HG03025 (cell line): ENCODE measurements at regions not wholly inside any gene's neighbourhood (a gene's known extent, or its start where the extent isn't known, plus 50 kb on each side); places are given as distances from the start of the nearest gene placed in this dataset.
"Not testable (repeated sequence)": the region's sequence is repeated elsewhere in the genome, so short reads cannot be mapped to it uniquely, and the experiment has no call there.

Experiments
- ATAC-seq: cut with Tn5 transposase; IDR thresholded peaks from one replicate; pipeline ENCODE4 v1.9.1; 2021; ENCODE audit warnings: mild to moderate bottlenecking, moderate library complexity; ENCODE audit not compliant: unreplicated experiment, low FRiP score

DNA sequence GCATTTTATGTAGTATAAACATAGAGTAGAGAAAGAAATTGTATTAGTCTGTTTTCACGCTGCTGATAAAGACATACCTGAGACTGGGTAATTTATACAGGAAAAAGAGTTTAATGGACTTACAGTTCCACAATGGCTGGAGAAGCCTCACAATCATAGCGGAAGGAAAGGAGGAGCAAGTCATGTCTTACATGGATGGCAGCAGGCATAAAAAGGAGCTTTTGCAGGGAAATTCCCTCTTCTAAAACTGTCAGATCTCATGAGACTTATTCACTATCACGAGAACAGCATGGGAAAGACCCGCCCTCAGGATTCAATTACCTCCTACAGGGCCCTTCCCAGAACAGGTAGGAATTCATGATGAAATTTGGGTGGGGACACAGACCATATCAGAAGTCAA is 98.1 kb downstream of the ARRDC3 start:
- ATAC-seq, result not testable (repeated sequence)

DNA sequence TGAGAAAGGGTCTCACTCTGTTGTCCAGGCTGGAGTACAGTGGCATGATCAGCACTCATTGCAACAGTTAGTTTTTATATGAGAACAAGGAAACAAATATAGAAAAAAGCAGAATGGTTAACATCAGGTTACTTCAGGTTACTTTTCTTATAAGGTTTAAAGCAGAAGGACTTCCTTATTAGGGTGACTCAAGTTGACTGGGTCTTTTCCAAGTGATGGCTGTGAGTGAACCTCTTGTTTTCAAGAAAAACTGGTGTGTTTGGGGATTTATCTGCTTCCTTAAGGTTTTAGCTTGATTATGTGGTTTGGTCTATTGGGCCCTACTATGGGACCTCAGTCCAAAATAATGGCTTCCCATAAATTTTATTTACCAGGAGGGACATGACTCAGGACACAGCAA is 99.2 kb downstream of the ARRDC3 start:
- ATAC-seq, result no peak

DNA sequence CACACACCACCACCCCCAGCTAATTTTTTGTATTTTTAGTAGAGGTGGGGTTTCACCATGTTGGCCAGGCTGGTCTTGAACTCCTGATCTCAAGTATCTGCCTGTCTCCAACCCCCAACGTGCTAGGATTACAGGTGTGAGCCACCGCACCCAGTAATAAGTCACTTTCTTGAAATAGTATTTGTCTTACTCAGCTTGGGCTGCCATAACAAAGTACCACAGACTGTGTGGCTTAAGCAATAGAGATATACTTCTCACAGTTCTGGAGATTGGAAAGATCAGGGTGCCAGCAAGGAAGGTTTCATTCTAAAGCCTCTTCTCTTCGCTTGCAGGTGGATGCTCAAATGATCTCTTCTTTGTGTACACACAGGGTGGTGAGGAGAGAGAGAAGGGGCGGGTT is 99.8 kb downstream of the ARRDC3 start:
- no peak for ATAC-seq

GRCh38 chr5:91282210-91282609 is 100.9 kb downstream of the ARRDC3 start:
- no peak for ATAC-seq

DNA sequence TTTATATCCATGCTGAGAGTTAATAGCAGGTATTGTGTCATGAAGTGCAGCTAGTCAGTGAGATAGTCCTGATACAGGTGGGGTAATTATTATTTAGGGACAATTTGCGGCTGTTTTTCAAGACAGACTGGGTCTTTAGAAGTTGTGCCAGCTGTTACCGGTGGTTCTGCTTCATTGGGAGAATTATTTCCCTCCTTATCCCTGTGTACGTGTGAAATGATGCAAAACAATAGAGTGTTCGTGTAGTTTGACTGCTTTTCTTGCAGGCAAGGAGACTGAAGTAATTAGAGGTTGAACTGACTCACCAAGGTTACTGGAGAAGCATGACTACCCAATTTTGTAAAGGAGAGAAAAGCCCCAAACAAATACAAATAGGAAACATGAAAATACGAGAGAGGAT is 101.7 kb downstream of the ARRDC3 start:
- ATAC-seq, result no peak

GRCh38 chr5:91280362-91281269 is 102.5 kb downstream of the ARRDC3 start:
- ATAC-seq, result peak; percentile 96

DNA sequence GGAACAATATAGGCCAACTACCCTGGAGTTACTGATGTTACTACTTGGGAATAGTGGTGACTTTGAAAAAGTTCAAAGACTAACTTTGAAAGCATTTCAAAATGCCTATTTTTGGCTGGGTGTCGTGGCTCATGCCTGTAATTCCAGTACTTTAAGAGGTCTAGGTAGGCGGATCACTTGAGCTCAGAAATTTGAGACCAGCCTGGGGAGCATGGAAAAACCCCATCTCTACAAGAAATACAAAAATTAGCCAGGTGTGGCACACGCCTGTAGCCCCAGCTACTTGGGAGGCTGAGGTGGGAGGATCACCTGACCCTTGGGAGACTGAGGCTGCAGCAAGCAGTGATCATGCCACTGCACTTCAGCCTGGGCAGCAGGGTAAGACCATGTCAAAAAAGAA is 105.3 kb downstream of the ARRDC3 start:
- ATAC-seq, result no peak

GRCh38 chr5:91277093-91277626 is 106.0 kb downstream of the ARRDC3 start:
- no peak for ATAC-seq

DNA sequence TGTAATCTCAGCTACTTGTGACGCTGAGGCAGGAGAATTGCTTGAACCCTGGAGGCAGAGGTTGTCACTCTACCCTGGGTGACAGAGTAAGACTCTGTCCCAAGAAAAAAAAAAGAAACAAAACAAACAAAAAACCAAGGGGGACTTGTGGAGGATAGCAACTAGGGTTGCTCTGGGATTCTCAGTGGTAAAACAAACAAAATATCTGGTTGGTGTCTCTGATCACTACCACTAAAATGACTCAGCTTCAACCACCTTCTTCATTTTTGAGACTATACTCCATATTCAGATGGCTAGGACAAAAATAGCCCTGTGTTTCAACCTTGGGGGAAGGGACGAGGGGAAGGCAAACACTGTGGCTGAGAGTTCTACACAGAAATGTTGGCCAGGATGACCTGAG is 110.3 kb downstream of the ARRDC3 start:
- peak; percentile 84 for ATAC-seq

GRCh38 chr5:91271999-91272398 is 111.1 kb downstream of the ARRDC3 start:
- peak; percentile 50 for ATAC-seq

- ATAC-seq, result no peak
Observed at GRCh38 chr5:91269198-91269597, 113.9 kb downstream of the ARRDC3 start.

GRCh38 chr5:91266184-91266705 is 116.9 kb downstream of the ARRDC3 start:
- no peak for ATAC-seq

DNA sequence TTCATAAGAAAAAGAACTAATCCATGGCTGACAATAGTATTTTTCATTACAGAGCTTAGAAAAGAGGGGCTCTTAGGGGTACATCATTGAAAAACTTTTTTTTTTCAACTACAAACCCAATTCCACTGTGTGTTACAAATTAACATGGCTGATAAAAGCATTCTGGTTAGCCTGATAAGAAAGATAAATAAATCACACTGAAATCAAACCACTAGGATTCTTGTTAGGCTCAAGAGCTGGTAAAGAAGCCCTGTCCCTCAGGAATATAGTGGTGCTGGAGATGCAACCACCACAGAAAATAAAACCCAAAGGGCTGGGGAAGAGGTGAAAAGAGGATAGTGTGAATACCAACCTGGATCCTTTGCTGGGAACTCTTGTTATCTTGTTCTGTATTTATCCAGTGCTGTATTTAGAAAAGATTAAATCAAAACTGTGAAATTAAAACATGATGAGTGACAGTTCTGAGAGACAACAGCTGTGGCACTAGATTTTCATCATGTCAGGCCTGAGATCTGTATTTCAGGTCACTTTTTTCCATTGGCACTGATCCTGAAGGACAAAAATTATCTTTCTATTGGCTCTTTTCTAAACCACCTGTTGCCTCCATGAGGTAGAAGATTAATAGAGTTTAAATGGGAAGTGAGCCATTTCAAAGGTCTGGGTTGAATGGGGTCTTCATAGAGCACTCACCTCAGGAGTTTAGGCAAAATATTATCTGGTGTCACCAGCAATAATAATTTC is 118.6 kb downstream of the ARRDC3 start:
- ATAC-seq, result no peak

GRCh38 chr5:91263898-91264297 is 119.2 kb downstream of the ARRDC3 start:
- ATAC-seq, result no peak

GRCh38 chr5:91257301-91257700 is 125.8 kb downstream of the ARRDC3 start:
- no peak for ATAC-seq

GRCh38 chr5:91256142-91256524 is 127.0 kb downstream of the ARRDC3 start:
- no peak for ATAC-seq

GRCh38 chr5:91255396-91256141 is 127.5 kb downstream of the ARRDC3 start:
- ATAC-seq, result no peak

DNA sequence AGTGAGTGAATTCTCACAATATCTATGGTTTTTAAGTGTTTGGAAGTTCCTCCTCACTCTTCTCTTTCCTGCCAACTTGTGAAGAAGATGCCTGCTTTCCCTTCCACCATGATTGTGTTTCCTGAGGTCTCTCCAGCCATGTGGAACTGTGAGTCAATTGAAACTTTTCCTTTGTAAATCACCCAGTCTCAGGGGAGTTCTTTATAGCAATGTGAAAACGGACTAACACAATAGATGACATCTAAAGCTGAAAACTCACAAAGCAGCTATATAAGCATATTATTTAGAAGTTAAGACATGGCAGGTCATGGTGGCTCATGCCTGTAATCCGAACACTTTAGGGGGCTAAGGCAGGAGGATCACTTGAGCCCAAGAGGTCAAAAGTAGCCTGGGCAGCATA is 130.2 kb downstream of the ARRDC3 start:
- no peak for ATAC-seq

DNA sequence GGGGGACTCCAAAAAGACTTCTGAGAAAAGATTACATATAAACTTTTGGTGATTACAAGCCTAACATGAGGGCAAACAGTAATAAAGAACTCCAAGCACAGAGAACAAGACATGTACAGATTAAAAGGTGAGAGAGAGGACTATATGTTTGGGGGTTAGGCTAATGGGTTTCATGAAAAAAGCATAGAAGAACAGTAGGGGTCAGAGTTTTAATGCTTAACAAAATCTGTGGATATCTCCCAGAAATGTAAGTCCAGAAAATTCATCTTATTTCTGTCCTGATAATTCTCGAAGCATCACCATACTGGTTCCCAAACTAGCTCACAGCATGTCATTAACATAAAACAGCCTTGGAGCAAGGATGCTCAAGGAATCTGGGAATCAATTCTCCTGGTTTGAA is 137.2 kb downstream of the ARRDC3 start:
- no peak for ATAC-seq

GRCh38 chr5:91245074-91245452 is 138.1 kb downstream of the ARRDC3 start:
- no peak for ATAC-seq
